Spleen (tissue), 11 donors: ENCODE measurements at regions not wholly inside any gene's neighbourhood (a gene's known extent, or its start where the extent isn't known, plus 50 kb on each side); places are given as distances from the start of the nearest gene placed in this dataset.
"Not testable (repeated sequence)": the region's sequence is repeated elsewhere in the genome, so short reads cannot be mapped to it uniquely, and the experiment has no call there.

Source experiments
- DNase-seq: peaks from one replicate; pipeline ENCODE4 v3.0.0-alpha.2; 2020
- H3K27ac ChIP-seq, 8 donors: fragments of 200-600 bp; sonication (generic) in 7 of 8; 1 replicate in 4 of 8; 2 replicates in 4 of 8; pipeline versions ENCODE4 v1.5.0 to v1.8.0; 2016 to 2021; ENCODE audit warnings: inconsistent platforms in 4 of 8, mild to moderate bottlenecking in 4 of 8, moderate library complexity in 1 of 8
- H3K27me3 ChIP-seq, 7 donors: fragments of 200-600 bp; sonication (generic) in 6 of 7; replicated peaks in 1 of 7; 1 replicate in 4 of 7; 2 replicates in 3 of 7; pipeline versions ENCODE4 v1.5.0 to v1.8.0; 2016 to 2021; ENCODE audit warnings: inconsistent platforms in 3 of 7, mild to moderate bottlenecking in 1 of 7
- H3K36me3 ChIP-seq, 6 donors: fragments of 200-600 bp; sonication (generic) in 5 of 6; 1 replicate in 4 of 6; 2 replicates in 2 of 6; pipeline versions ENCODE4 v1.5.0 to v1.8.0; 2016 to 2021; ENCODE audit warnings: inconsistent platforms in 2 of 6
- H3K4me1 ChIP-seq, 6 donors: fragments of 200-600 bp; sonication (generic) in 5 of 6; 1 replicate in 3 of 6; 2 replicates in 3 of 6; pipeline versions ENCODE4 v1.5.0 to v1.8.0; 2016 to 2021; ENCODE audit warnings: inconsistent platforms in 3 of 6
- H3K4me3 ChIP-seq, 8 donors: fragments of 200-600 bp; sonication (generic) in 7 of 8; 1 replicate in 4 of 8; 2 replicates in 4 of 8; pipeline versions ENCODE4 v1.5.0 to v1.8.0; 2016 to 2021; ENCODE audit warnings: inconsistent platforms in 4 of 8, mild to moderate bottlenecking in 4 of 8, moderate library complexity in 2 of 8
- H3K9me3 ChIP-seq, 8 donors: fragments of 200-600 bp; sonication (generic) in 7 of 8; 1 replicate in 4 of 8; 2 replicates in 4 of 8; pipeline versions ENCODE4 v1.5.0 to v1.8.0; 2016 to 2021; ENCODE audit warnings: inconsistent platforms in 4 of 8
- POLR2A ChIP-seq, 3 donors: fragments of 450-650 bp; IDR thresholded peaks; one replicate each; pipeline ENCODE4 v1.5.1; 2017; ENCODE audit warnings: antibody characterized with exemption in 3 of 3, mild to moderate bottlenecking in 1 of 3
- POLR2AphosphoS5 ChIP-seq, 3 donors: sonication (generic); formaldehyde crosslinking; IDR thresholded peaks; one replicate each; pipeline ENCODE4 v1.5.1; 2017; ENCODE audit warnings: antibody characterized with exemption in 3 of 3
- WGBS, 5 donors: extraction: QIAGEN DNeasy Blood & Tissue Kit in 3 of 5; methylation state at CpG; one replicate each; pipeline versions ENCODE4 v1.1.5 to v1.1.7; 2013 to 2018; 5-methylcytosine and 5-hydroxymethylcytosine counted together
- intact Hi-C: fragments of 100-400 bp; cut with DNase I; formaldehyde crosslinking; loops from one replicate; pipeline ENCODE4 v1.15.0; 2023; ENCODE audit warnings: low total_unique reads
- TF ChIP-seq, protein P1 (sequence below), 11 experiments: fragments of 200-600 bp in 7 of 11; fragments of 450-650 bp in 4 of 11; sonication (generic) in 4 of 11; IDR thresholded peaks in 8 of 11; conservative IDR thresholded peaks in 3 of 11; 1 replicate in 7 of 11; 2 replicates in 4 of 11; pipeline versions ENCODE4 v1.4.0 to v1.8.0; 2016 to 2021; ENCODE audit warnings: antibody characterized with exemption in 11 of 11, inconsistent platforms in 4 of 11, mild to moderate bottlenecking in 1 of 11
- donor health status: healthy with polysubstance abuse.
- donor health status: DM: no; HTN: no; CAD: no; lungs with moderate emphysema.
- donor health status: DM: no; HTN: no; CAD: no.
- donor health status: Bipolar disorder and iron deficiency.
- donor health status: healthy.
- donor health status: DM: no; HTN: no; CAD: no.
- donor health status: DM: yes; HTN: yes; CAD: no.

DNA sequence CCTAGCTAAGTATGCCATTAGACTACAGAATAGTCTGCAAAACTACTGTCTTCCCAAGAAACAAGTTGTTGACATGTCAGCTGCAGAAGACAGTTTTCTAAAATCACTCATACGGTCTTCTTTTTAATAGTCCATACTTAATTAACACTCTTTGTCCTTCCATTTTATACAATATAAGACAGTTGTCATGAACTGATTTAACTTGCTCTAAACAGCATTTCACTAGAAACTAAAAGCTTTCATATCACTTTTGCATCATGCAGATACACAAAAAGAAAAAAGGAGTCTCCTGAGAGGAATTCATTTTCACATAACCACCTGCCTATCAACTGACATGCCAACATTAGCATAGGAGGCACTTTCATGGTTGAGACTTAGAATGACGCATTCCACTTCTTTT, 1159.6 kb upstream of the CHAC2 start:
- Histone ChIP-seq H3K27ac (no peak overlapping the region), H3K36me3 (no peaks in the 10 kb centered on the region), H3K4me3 (no peak overlapping the region), H3K4me1 (no peaks in the 10 kb centered on the region), H3K27me3 (no peaks in the 10 kb centered on the region), H3K9me3 (peaks cover 0 to 14% (median 2%) of the 10 kb centered on the region in 8 donors)
- DNase-seq = no peak
- WGBS, 5 donors = 83 to 91% (median 88%) methylated on average over 2 of the region's 2 CpGs
- TF ChIP-seq, protein P1, sequence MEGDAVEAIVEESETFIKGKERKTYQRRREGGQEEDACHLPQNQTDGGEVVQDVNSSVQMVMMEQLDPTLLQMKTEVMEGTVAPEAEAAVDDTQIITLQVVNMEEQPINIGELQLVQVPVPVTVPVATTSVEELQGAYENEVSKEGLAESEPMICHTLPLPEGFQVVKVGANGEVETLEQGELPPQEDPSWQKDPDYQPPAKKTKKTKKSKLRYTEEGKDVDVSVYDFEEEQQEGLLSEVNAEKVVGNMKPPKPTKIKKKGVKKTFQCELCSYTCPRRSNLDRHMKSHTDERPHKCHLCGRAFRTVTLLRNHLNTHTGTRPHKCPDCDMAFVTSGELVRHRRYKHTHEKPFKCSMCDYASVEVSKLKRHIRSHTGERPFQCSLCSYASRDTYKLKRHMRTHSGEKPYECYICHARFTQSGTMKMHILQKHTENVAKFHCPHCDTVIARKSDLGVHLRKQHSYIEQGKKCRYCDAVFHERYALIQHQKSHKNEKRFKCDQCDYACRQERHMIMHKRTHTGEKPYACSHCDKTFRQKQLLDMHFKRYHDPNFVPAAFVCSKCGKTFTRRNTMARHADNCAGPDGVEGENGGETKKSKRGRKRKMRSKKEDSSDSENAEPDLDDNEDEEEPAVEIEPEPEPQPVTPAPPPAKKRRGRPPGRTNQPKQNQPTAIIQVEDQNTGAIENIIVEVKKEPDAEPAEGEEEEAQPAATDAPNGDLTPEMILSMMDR (IDR thresholded peaks at IDR 0.05 in 8 of 11, conservative IDR thresholded peaks at IDR 0.05 in 3 of 11) = no peak
- TF ChIP-seq POLR2A (IDR thresholded peaks at IDR 0.05) (no peak), POLR2AphosphoS5 (IDR thresholded peaks at IDR 0.05) (no peak)
- intact Hi-C loops = no loop called here

DNA sequence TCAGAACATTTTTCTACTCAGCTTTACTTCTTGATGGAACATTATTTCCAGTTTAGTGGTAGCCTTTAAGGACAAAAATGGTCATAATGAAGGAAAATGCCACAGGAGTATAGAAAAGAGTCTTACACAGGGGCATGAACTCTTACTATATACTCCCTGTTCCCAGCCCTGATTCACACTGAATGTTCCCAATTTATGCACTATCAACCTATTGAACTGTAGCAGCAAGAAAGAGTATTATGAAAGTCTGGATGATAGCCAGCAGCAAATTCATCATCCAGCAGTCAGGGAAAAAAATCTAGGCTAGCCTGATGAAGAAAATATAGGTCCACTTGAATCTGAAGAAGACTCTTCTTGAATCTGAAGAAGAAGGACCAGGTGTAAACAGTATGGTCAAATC, 1170.3 kb upstream of the CHAC2 start:
- no peak for TF ChIP-seq POLR2AphosphoS5 (IDR thresholded peaks at IDR 0.05)
- TF ChIP-seq, protein P1 (IDR thresholded peaks at IDR 0.05 in 8 of 11, conservative IDR thresholded peaks at IDR 0.05 in 3 of 11) = no peak
- TF ChIP-seq POLR2A (IDR thresholded peaks at IDR 0.05) = no peak
- Histone ChIP-seq H3K27me3 (no peaks in the 10 kb centered on the region), H3K4me3 (no peak overlapping the region), H3K36me3 (no peaks in the 10 kb centered on the region), H3K4me1 (no peaks in the 10 kb centered on the region), H3K9me3 (peaks cover 0 to 12% (median 0%) of the 10 kb centered on the region in 8 donors), H3K27ac (no peak overlapping the region)
- intact Hi-C loops = no loop called here
- DNase-seq = no peak

DNA sequence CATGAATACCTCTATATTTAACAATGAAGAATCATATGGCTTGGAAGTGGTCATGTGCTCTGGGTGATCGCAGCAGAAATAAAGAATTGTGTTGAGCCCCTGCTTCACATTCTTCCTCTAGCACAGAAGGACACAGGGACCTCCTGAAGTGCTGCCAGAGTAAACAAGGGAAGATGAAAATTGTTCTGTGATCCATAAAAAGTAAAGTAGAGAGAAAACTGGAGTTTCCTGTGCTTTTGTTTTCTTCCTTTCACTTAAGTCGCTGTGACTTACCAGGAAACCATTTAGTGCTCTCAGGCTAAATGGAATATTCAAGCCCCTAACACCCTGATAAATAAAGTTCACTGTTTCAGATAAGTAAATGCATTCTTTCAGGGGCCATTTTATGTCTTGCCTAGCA, 1173.6 kb upstream of the CHAC2 start:
- intact Hi-C loops = no loop called here
- Histone ChIP-seq H3K27me3 (no peaks in the 10 kb centered on the region), H3K36me3 (no peaks in the 10 kb centered on the region), H3K9me3 (peaks cover 0 to 39% (median 14%) of the 10 kb centered on the region in 8 donors), H3K4me3 (no peak overlapping the region), H3K4me1 (no peaks in the 10 kb centered on the region), H3K27ac (no peak overlapping the region)
- TF ChIP-seq POLR2AphosphoS5 (IDR thresholded peaks at IDR 0.05) (no peak), POLR2A (IDR thresholded peaks at IDR 0.05) (no peak)
- TF ChIP-seq, protein P1 (IDR thresholded peaks at IDR 0.05 in 8 of 11, conservative IDR thresholded peaks at IDR 0.05 in 3 of 11) = no peak
- 35 to 61% (median 46%) methylated on average over 2 of the region's 2 CpGs for WGBS, 5 donors
- no peak for DNase-seq

DNA sequence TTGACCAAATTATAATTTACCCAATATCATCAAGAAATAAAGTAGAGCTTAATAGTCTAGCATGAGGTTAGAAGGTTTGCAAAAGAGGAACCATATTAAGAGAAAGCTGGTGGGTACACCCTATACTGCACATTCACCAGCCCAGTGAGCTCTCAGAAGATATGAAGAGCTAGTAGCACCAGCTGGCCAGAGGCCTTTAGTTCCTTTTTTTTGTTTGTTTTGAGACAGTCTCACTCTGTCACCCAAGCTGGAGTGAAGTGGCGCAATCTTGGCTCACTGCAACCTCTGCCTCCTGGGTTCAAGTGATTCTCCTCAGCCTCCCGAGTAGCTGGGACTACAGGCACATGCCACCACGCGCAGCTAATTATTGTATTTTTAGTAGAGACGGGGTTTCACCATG, 1183.5 kb upstream of the CHAC2 start:
- H3K27me3 ChIP-seq, DNase-seq, intact Hi-C loops, H3K36me3 ChIP-seq, H3K4me1 ChIP-seq, H3K4me3 ChIP-seq, H3K27ac ChIP-seq: not testable (repeated sequence)
- WGBS, 5 donors = 75 to 93% (median 87%) methylated on average over 5 of the region's 5 CpGs
- peaks cover 0 to 28% (median 6%) of the 10 kb centered on the region in 8 donors for H3K9me3 ChIP-seq

DNA sequence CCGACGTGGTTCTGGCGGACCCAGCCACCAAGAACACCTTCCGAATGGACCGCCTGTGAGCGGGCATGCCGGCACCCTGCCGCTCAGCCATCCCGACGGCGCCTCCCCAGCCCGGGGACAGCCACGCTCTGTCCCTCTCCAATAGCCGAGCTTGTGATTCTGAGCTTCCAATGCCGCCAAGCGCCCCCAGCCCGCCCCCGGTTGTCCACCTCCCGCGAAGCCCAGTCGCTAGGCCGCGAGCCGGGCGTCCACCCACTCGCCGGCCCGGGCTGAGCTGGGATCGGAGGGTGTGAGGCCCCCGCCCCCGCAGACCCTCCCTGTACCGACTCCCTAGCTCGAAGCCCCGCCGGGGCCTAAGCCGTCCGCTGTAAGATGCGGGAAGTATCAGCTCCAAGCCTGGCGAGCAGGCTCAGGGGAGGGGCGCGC, 1195.1 kb upstream of the CHAC2 start:
- TF ChIP-seq POLR2AphosphoS5 (IDR thresholded peaks at IDR 0.05) (no peak), POLR2A (IDR thresholded peaks at IDR 0.05) (no peak)
- TF ChIP-seq, protein P1 (IDR thresholded peaks at IDR 0.05 in 8 of 11, conservative IDR thresholded peaks at IDR 0.05 in 3 of 11) = no peak
- no peak overlapping the region for H3K27ac ChIP-seq
- H3K4me3 ChIP-seq = no peak overlapping the region
- no peaks in the 10 kb centered on the region for H3K27me3 ChIP-seq
- no peaks in the 10 kb centered on the region for H3K36me3 ChIP-seq
- H3K4me1 ChIP-seq = no peaks in the 10 kb centered on the region
- intact Hi-C loops = no loop called here
- peaks cover 0 to 51% (median 38%) of the 10 kb centered on the region in 8 donors for H3K9me3 ChIP-seq
- DNase-seq = no peak
- 93 to 99% (median 97%) methylated on average over 40 to 41 of the region's 41 CpGs for WGBS, 5 donors
